Cardiac septum (tissue), 1 donor: ENCODE measurements at regions not wholly inside any gene's neighbourhood (a gene's known extent, or its start where the extent isn't known, plus 50 kb on each side); places are given as distances from the start of the nearest gene placed in this dataset.

Experiments used
- DNase-seq: peaks from one replicate; pipeline ENCODE4 v3.0.0-alpha.2; 2020; ENCODE audit warnings: low spot score
- intact Hi-C: fragments of 100-400 bp; cut with DNase I; formaldehyde crosslinking; loops from one replicate; pipeline ENCODE4 v1.14.0; 2022
- donor health status: DM: no; HTN: no; CAD: no.

DNA sequence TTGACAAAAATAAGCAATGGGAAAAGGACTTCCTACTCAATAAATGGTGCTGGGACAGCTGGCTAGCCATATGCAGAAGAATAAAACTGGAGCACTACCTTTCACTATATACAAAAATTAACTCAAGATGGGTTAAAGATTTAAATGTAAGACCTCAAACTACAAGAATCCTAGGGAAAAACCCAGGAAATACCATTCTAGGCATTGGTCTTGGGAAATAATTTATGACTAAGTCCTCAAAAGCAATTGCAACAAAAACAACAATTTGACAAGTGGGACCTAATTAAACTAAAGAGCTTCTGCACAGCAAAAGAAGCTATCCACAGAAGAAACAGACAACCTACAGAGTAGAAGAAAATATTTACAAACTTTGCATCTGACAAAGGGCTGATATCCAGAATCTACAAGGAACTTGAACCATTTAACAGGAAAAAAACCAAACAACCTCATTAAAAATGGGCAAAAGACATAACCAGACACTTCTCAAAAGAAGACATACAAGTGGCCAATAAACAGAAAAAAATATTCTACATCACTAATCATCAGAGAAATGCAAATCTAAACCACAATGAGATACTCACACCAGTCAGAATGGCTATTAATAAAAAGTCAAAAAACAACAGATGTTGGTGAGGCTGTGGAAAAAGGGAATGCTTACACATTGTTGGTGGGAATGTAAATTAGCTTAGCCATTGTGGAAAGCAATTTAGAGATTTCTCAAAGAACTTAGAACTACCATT lies 75.2 kb upstream of the CPEB4 start:
- DNase-seq = no peak
- intact Hi-C loops = no loop called here

DNA sequence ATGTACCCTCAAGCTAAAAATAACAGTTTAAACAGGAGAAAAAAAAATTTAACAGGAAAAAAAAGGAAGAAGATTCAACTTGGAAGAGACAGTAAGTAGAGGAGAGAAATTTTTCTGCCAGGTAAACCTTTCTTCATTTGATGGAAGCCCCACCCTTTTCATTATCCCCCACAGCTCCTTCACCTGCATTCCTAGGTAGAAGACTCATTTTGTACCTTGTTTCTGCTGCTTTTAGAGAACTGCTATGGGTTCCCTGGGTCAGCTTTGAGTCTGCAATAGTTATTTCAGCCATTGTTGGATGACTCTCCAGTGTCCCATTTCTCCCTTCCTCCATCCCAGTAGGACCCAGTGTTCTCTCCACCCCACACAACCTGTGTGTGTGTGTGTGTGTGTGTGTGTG lies 74.1 kb upstream of the CPEB4 start:
- no peak for DNase-seq
- intact Hi-C loops = no loop called here

DNA sequence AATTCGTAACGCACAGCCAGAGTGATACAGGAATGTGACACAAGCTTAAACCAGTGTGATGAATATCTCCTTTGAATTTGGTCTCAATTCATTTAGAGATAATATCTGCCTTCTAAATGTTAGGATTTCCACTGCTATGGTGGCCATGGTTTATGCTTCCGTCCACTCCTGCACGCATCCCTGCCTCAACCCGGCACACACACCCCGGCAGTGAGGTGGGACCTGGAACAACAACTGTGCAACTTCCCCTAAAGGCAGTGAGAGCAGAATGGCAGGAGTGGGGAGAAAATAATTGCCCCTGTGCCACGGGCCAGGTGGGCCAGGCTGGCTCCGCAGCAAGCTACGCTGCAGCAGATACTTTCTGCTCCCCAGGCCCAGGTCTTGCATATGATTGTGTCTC lies 72.6 kb upstream of the CPEB4 start:
- intact Hi-C loops = no loop called here
- DNase-seq = no peak

DNA sequence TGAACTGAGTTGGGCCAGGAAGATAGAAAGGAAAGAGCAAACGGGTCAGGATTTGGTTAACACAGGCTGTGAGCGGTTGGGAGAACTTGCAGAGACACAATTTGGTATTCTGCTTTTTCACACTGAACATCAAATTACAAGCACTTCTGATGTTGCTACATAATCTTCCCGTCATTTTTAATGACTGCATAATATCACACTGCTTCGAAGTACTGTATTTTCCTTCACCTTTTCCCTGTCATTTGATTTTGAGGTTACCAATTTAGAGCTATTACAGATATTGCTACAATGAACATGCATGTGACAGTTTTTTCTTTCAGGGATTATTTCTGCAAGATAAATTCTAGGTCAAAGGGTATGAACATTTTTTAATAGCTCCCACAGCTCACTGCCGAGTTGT lies 71.4 kb upstream of the CPEB4 start:
- intact Hi-C loops = no loop called here
- DNase-seq = no peak

DNA sequence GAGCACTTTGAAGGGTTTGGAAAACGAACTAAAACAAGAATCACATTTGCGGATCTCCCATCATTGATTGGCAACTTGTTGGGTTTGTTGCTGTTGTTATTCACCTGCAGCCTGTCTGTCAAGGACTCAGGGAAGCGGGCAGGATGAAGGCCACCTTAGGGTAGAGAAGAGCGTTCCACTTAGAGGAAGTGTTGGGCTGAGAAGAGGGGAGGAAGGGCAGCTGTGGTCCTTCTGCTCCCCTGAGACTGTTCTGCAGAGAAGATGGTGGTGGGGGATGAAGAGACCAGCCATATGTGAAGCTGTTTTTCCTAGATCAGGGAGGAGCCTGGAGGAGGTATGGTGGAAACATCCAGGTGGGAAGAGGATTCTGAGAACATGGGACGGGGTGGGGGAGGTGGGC lies 70.6 kb upstream of the CPEB4 start:
- intact Hi-C loops = no loop called here
- DNase-seq = no peak

DNA sequence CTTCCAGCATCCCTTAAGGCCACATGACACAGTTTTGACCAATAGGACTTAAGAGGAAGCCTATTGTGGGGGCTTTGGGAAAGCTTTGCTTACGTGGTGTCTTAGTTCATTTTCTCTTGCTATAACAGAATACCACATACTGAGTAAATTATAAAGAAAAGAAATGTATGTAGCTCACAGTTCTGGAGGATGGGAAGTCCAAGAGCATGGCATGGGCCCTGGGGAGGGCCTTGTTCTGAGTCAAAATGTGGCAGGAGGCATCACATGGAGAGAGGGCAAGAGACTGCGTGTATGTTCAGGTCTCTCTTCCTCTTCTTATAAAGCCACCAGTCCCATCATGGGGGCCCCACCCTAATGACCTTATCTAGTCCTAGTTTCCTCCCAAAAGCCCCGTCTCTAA lies 68.6 kb upstream of the CPEB4 start:
- no peak for DNase-seq
- intact Hi-C loops = no loop called here

DNA sequence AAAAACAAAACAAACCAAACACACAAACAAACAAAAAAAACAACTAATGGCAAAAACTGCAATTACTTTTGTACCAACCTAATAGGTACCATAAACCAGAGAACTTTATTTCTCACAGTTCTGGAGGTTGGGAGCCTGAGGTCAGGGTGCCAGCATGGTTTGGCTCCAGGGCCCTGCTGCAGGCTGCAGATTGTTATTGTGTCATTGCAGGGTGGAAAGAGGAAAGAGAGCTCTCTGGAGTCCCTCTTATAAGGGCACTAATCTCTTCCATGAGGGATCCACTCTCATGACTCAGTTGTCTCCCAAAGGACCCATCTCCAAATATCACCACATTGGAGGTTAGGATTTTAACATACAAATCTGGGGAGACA lies 64.9 kb upstream of the CPEB4 start:
- intact Hi-C loops = no loop called here
- DNase-seq = no peak

DNA sequence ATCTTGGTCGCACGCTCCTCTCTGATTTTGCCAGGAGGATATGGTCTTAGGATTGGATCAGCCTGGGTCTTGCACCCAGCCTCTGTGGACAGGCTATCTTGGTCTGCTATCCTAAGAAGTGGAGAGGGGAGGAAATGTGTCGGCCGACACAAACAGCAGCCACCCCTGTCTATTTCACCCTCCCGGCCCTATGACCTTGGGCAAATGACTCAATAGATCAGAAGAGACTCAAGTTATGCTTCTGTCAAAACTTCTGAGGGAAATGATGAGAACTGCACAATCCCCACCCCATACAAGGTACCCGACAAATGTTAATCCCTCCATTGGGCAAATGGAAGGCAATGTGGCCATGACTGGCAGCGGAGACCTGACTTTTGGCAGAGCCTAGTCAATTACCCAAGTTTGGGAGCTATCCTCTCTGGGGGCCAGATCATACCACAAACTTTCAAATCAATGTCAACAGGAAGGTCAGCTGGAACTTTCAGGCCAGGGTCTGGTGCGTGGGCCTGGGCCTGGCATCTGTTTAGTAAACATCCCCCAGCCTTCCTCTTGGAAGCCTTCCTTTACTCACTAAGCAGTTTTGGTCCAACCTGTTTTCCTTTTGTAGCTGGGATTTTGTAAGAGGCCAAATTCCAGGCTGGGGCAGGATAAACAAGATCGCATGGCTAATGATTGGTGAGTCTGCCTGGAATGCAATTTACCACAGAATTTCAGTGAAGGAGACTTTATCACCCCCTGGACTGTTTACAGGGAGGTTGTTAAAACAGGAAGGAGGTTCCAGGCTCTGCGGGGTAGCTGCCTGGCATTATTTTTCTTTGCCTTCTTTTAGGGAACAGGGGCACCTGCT lies 64.2 kb upstream of the CPEB4 start:
- no peak for DNase-seq
- intact Hi-C loops = no loop called here

DNA sequence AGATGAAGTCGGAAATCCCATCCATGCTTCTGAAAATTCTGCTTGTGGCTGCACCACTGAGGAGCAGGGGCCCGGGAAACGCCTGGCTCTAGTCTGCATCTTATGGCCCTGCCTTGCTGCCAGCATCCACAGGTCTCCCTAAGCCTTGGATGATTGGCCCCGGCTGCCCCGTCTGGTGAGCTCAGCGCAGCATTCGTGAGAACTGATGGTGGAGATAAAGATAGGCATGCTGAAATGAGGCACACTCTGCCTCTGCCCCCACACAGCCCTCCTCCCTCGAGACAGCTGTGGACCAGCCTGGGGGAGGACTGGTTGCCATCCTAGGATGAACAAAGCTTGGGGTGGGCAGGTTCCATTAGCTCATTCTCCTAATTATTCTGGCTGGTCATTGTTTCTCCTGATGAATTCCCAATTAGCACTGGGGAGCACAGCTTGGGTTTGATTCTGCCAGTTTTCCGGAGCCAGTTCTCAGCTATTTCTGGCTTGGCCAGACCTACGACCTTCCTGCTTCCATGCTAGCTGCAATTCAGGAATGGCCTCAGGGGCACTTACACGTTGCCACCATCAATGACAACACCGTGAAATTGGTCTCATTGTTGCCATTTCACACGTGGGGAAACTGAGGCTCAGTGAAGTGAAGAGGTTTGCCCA lies 62.8 kb upstream of the CPEB4 start:
- DNase-seq = no peak
- intact Hi-C loops = no loop called here

DNA sequence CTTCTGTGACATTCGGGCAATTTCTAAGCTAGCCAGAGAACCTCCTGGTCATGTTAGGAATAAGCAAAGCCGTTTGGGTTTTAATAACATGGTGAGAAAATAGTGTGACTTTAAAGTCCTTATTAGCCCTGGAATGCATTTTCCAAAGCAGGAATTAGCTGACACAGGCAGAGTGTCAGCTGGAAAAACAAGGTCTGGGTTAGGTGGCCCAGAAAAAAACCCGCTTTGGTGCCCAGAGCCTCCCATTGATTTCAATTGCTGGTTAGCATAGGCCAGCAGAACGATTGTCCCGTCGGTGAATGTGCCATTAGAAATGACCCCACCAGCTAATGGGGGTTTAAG lies 62.1 kb upstream of the CPEB4 start:
- intact Hi-C loops = no loop called here
- DNase-seq = no peak

DNA sequence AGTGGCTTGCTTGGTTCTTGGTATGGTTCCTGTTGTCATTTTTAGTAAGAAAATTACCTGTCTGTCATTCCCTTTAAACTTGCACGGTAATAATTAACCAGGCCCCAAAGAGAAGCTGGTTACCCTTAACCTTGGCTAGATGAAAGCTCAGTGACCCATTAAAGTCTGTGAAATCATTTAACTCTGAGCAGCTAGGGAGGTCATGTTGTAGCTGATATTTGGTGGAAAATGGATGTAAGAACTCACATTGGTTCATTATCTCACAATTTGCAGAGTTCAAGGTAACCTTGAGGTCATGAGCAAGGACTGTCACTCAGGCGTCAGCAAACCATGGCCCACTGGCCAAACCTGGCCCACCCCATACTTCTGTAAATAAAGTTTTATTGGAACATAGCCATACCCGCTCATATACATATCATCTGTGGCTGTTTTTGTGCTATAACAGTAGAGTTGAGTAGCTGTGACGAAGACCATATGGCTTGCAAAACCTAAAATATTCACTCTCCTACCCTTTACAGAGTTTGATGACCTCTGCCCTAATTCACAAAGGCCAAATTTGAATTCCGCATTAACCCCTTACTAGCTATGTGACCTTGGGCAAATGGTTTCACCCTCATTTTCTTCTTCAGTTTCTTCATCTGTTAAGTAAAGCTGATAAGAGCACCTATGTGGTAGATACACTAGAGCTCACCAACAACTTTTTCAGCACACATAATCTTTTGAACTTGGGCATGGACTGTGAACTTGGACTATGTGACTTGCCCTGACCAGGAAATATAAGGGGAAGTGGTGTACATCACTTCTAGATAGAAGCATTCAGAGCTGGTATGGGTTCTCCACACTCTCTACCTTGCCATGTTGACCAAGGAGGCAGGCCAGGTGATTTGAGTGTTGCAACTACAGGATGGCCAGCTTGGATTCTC lies 61.5 kb upstream of the CPEB4 start:
- intact Hi-C loops = no loop called here
- DNase-seq = no peak

DNA sequence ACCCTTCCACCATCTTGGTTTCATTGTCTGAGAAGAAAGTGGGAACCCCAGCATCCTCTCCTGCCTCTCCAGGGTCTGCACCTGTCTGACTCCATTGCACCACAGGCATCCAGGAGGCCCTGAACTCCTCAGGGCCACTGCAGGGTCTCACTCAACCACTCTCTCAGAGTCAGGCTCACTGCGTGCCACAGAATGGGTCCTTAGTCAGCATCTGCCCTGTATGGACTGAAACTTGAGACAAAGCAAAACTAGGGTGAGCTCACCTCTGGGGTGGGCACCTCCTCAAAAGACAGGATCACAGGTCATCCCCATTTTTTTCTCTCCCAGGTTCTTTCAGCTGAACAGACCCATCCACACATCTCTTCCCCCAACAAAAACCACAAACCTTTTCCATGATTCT lies 59.2 kb upstream of the CPEB4 start:
- intact Hi-C loops = no loop called here
- DNase-seq = no peak

DNA sequence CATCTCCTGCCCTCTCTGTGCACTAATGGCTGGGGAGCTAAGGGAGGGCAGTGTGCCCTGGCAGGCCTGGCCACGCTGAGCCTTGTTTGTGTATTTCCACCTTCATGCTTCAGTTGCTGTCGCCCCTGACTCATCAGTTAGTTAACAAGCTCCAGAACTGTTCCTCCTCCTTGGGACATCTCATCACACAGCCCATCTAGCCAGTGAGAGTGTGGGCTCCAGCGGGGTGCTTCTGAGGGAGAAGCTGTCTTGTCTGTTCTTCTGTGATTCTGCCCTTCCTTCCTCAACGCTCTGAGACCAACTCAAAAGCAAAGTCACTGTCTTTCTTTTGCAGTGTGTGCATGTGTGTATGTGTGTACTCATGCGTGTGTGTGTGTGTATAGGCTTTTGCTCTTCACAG lies 58.3 kb upstream of the CPEB4 start:
- intact Hi-C loops = loop anchor here (5.0 kb wide), 1 partner anchor 43 kb away; no protein-coding TSS in a partner anchor

DNA sequence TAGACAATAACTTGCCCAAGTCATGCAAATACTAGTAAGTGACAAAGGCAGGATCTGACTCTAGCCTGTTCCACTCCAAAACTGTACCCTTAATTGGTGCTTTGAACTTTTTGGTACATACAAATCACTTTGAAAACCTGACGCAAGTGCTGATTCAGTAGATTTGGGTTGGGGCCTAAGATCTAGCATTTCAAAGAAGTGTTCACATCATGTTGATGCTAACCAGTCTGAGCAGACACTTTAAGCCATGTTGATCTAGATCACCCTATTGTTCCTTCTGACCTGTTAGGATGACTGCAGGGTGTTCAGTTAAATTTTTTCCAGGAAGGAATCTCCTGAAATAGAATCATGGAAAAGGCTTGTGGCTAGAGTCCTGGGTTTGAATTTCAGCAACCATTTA lies 57.7 kb upstream of the CPEB4 start:
- intact Hi-C loops = loop anchor here (5.0 kb wide), 1 partner anchor 43 kb away; no protein-coding TSS in a partner anchor

More for the DNA sequence above, 58.3 kb upstream of the CPEB4 start:
- no peak for DNase-seq

DNA sequence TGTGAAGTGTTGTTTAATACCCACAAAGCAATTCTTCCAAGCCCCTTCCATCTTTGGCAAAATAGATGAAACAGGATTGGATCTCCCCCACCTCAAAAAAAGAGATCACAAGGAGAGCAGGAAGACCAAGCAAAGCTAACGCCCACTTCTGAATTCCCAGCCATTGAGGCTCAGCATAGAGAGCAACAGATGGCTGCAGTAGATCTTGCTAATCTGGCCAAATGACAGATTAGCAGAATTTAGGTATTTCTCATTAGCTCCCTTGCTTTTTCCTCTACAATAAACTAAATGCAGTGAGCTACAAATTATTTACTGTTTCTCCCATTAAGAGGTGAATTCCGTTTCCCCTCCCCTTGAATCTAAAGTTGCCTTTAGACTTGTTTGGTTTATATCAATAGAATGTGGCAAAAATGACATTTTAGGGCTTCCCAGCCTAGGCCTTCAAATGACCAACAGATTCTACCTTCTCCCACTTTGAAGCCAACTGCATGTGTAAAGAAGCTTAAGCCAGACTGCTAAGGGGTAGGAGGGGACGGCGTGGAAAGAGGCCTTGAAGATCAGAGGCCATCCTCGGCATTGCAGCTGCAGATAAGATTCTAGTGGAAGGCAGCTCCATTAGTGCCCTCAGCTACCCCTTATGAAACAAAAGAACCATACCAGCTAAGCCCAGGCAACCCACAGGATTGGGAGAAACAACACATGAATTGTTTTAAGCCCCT lies 56.8 kb upstream of the CPEB4 start:
- no peak for DNase-seq
- intact Hi-C loops = loop anchor here (5.0 kb wide), 1 partner anchor 44 kb away; no protein-coding TSS in a partner anchor

More for the DNA sequence above, 57.7 kb upstream of the CPEB4 start:
- DNase-seq = no peak

DNA sequence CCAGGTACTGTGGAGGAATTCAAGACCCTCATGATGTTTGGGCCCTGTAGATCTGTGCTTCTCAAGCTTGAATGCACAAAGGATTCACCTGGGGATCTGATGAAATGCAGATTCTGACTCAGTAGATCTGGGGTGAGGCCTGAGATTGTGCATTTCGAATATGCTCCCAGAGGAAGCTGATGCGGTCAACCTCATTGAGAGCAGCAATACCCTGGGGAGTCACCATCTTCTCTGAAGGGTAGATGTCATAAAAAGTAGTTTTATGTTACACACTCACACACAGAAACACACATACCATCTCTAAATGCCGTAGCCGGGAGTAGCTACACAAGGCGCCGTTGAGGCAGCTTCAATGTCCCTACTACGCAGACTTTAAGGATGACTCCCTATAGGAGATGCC lies 55.8 kb upstream of the CPEB4 start:
- intact Hi-C loops = loop anchor here (5.0 kb wide), 1 partner anchor 45 kb away; no protein-coding TSS in a partner anchor
- DNase-seq = no peak

DNA sequence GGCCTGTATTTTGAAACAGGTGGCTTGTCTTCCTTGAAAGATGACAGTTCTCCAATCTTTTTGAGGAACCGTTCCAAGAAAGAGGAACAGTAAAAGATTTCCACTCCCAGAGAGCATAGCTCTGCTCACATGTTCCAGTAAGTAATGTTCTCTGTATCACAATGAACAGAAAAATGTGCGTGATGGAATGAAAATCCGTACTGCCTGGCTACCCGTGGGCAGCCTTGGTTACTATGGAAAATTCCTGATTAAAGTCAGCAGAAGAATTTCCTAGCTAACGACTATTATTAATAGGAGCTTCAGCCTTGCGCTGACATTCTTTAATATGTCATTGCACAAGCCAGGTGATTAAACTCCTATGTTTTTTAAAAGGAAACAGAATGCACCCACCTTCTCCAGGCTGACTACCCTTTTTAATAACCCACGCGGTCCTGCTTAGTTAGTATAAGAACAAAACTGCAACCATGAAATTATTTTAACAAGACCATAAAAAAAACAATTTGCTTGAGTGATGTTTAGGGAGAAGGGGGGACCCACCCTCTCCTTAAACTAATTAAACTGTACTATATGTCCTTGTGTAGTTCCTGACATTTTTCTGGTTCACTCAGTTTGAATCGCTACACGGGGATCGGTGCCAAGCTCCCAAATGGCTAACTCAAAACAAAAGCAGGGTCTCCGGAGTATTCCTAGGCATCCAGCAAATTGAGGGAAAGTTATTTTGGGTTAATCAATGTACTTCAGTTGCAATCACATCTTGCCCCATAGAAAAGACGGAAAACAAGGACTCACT lies 54.8 kb upstream of the CPEB4 start:
- no peak for DNase-seq
- intact Hi-C loops = loop anchor here (5.0 kb wide), 1 partner anchor 46 kb away; no protein-coding TSS in a partner anchor
